ENCODE measurements at regions not wholly inside any gene's neighbourhood (a gene's known extent, or its start where the extent isn't known, plus 50 kb on each side); places are given as distances from the start of the nearest gene placed in this dataset.

- Histone ChIP-seq H3K9me3 (ENCODE audit: control insufficient read depth in 2 of 2, low read length in 2 of 2) (no peaks in the 10 kb centered on the region), H3K36me3 (ENCODE audit: control insufficient read depth in 2 of 2, insufficient read depth in 2 of 2, low read length in 2 of 2) (no peaks in the 10 kb centered on the region), H3K27me3 (ENCODE audit: control insufficient read depth in 2 of 2, insufficient read depth in 2 of 2, low read length in 2 of 2) (peaks cover 0 to 4% of the 10 kb centered on the region in 2 donors), H3K4me1 (ENCODE audit: control insufficient read depth in 2 of 2, insufficient read depth in 2 of 2, low read length in 2 of 2) (no peaks in the 10 kb centered on the region), H3K27ac (ENCODE audit: low read depth in 2 of 2, low read length in 2 of 2) (no peak overlapping the region), H3K4me3 (ENCODE audit: low read length in 2 of 2) (no peak overlapping the region), H3K9ac (ENCODE audit: low read depth in 1 of 2, low read length in 2 of 2) (no peak overlapping the region)
Measured at GRCh38 chr3:66592016-66592761, 91.4 kb upstream of the LRIG1 start.

- no peak overlapping the region for H3K4me3 ChIP-seq (ENCODE audit: low read length in 2 of 2)
- H3K27me3 ChIP-seq (ENCODE audit: control insufficient read depth in 2 of 2, insufficient read depth in 2 of 2, low read length in 2 of 2) = peaks cover 0 to 4% of the 10 kb centered on the region in 2 donors
- H3K9me3 ChIP-seq (ENCODE audit: control insufficient read depth in 2 of 2, low read length in 2 of 2) = no peaks in the 10 kb centered on the region
- no peak overlapping the region for H3K9ac ChIP-seq (ENCODE audit: low read depth in 1 of 2, low read length in 2 of 2)
- no peak overlapping the region for H3K27ac ChIP-seq (ENCODE audit: low read depth in 2 of 2, low read length in 2 of 2)
- H3K36me3 ChIP-seq (ENCODE audit: control insufficient read depth in 2 of 2, insufficient read depth in 2 of 2, low read length in 2 of 2) = no peaks in the 10 kb centered on the region
- no peaks in the 10 kb centered on the region for H3K4me1 ChIP-seq (ENCODE audit: control insufficient read depth in 2 of 2, insufficient read depth in 2 of 2, low read length in 2 of 2)
Measured at GRCh38 chr3:66592927-66593625, 92.3 kb upstream of the LRIG1 start.

- no peaks in the 10 kb centered on the region for H3K4me1 ChIP-seq (ENCODE audit: control insufficient read depth in 2 of 2, insufficient read depth in 2 of 2, low read length in 2 of 2)
- no peaks in the 10 kb centered on the region for H3K36me3 ChIP-seq (ENCODE audit: control insufficient read depth in 2 of 2, insufficient read depth in 2 of 2, low read length in 2 of 2)
- H3K27me3 ChIP-seq (ENCODE audit: control insufficient read depth in 2 of 2, insufficient read depth in 2 of 2, low read length in 2 of 2) = peaks cover 0 to 4% of the 10 kb centered on the region in 2 donors
- H3K9me3 ChIP-seq (ENCODE audit: control insufficient read depth in 2 of 2, low read length in 2 of 2) = no peaks in the 10 kb centered on the region
- no peak overlapping the region for H3K27ac ChIP-seq (ENCODE audit: low read depth in 2 of 2, low read length in 2 of 2)
- no peak overlapping the region for H3K4me3 ChIP-seq (ENCODE audit: low read length in 2 of 2)
- H3K9ac ChIP-seq (ENCODE audit: low read depth in 1 of 2, low read length in 2 of 2) = no peak overlapping the region
Measured at GRCh38 chr3:66593978-66594377, 93.2 kb upstream of the LRIG1 start.

GRCh38 chr3:66597308-66597863, 96.6 kb upstream of the LRIG1 start:
- no peak overlapping the region for H3K27ac ChIP-seq (ENCODE audit: low read depth in 2 of 2, low read length in 2 of 2)
- no peaks in the 10 kb centered on the region for H3K36me3 ChIP-seq (ENCODE audit: control insufficient read depth in 2 of 2, insufficient read depth in 2 of 2, low read length in 2 of 2)
- no peak overlapping the region for H3K9ac ChIP-seq (ENCODE audit: low read depth in 1 of 2, low read length in 2 of 2)
- H3K27me3 ChIP-seq (ENCODE audit: control insufficient read depth in 2 of 2, insufficient read depth in 2 of 2, low read length in 2 of 2) = peaks cover 0 to 4% of the 10 kb centered on the region in 2 donors
- no peaks in the 10 kb centered on the region for H3K9me3 ChIP-seq (ENCODE audit: control insufficient read depth in 2 of 2, low read length in 2 of 2)
- no peak overlapping the region for H3K4me3 ChIP-seq (ENCODE audit: low read length in 2 of 2)
- H3K4me1 ChIP-seq (ENCODE audit: control insufficient read depth in 2 of 2, insufficient read depth in 2 of 2, low read length in 2 of 2) = no peaks in the 10 kb centered on the region

GRCh38 chr3:66598168-66598567, 97.3 kb upstream of the LRIG1 start:
- H3K4me1 ChIP-seq (ENCODE audit: control insufficient read depth in 2 of 2, insufficient read depth in 2 of 2, low read length in 2 of 2) = peaks cover 0 to 4% of the 10 kb centered on the region in 2 donors
- H3K9me3 ChIP-seq (ENCODE audit: control insufficient read depth in 2 of 2, low read length in 2 of 2) = no peaks in the 10 kb centered on the region
- peaks cover 0 to under 1% of the 10 kb centered on the region in 2 donors for H3K27me3 ChIP-seq (ENCODE audit: control insufficient read depth in 2 of 2, insufficient read depth in 2 of 2, low read length in 2 of 2)
- H3K27ac ChIP-seq (ENCODE audit: low read depth in 2 of 2, low read length in 2 of 2) = no peak overlapping the region
- no peak overlapping the region for H3K4me3 ChIP-seq (ENCODE audit: low read length in 2 of 2)
- H3K36me3 ChIP-seq (ENCODE audit: control insufficient read depth in 2 of 2, insufficient read depth in 2 of 2, low read length in 2 of 2) = no peaks in the 10 kb centered on the region
- no peak overlapping the region for H3K9ac ChIP-seq (ENCODE audit: low read depth in 1 of 2, low read length in 2 of 2)

- H3K4me3 ChIP-seq (ENCODE audit: low read length in 2 of 2) = no peak overlapping the region
- H3K36me3 ChIP-seq (ENCODE audit: control insufficient read depth in 2 of 2, insufficient read depth in 2 of 2, low read length in 2 of 2) = no peaks in the 10 kb centered on the region
- H3K27ac ChIP-seq (ENCODE audit: low read depth in 2 of 2, low read length in 2 of 2) = no peak overlapping the region
- H3K4me1 ChIP-seq (ENCODE audit: control insufficient read depth in 2 of 2, insufficient read depth in 2 of 2, low read length in 2 of 2) = peaks cover 0 to 5% of the 10 kb centered on the region in 2 donors
- H3K9me3 ChIP-seq (ENCODE audit: control insufficient read depth in 2 of 2, low read length in 2 of 2) = no peaks in the 10 kb centered on the region
- H3K27me3 ChIP-seq (ENCODE audit: control insufficient read depth in 2 of 2, insufficient read depth in 2 of 2, low read length in 2 of 2) = no peaks in the 10 kb centered on the region
- H3K9ac ChIP-seq (ENCODE audit: low read depth in 1 of 2, low read length in 2 of 2) = no peak overlapping the region
Measured at GRCh38 chr3:66602237-66602636, 101.4 kb upstream of the LRIG1 start.

- Histone ChIP-seq H3K36me3 (ENCODE audit: control insufficient read depth in 2 of 2, insufficient read depth in 2 of 2, low read length in 2 of 2) (no peaks in the 10 kb centered on the region), H3K27me3 (ENCODE audit: control insufficient read depth in 2 of 2, insufficient read depth in 2 of 2, low read length in 2 of 2) (no peaks in the 10 kb centered on the region), H3K9ac (ENCODE audit: low read depth in 1 of 2, low read length in 2 of 2) (no peak overlapping the region), H3K9me3 (ENCODE audit: control insufficient read depth in 2 of 2, low read length in 2 of 2) (no peaks in the 10 kb centered on the region), H3K27ac (ENCODE audit: low read depth in 2 of 2, low read length in 2 of 2) (no peak overlapping the region), H3K4me1 (ENCODE audit: control insufficient read depth in 2 of 2, insufficient read depth in 2 of 2, low read length in 2 of 2) (peaks cover 0 to 5% of the 10 kb centered on the region in 2 donors), H3K4me3 (ENCODE audit: low read length in 2 of 2) (no peak overlapping the region)
Measured at GRCh38 chr3:66602691-66603090, 101.9 kb upstream of the LRIG1 start.

- no peaks in the 10 kb centered on the region for H3K36me3 ChIP-seq (ENCODE audit: control insufficient read depth in 2 of 2, insufficient read depth in 2 of 2, low read length in 2 of 2)
- H3K9ac ChIP-seq (ENCODE audit: low read depth in 1 of 2, low read length in 2 of 2) = no peak overlapping the region
- H3K9me3 ChIP-seq (ENCODE audit: control insufficient read depth in 2 of 2, low read length in 2 of 2) = no peaks in the 10 kb centered on the region
- peaks cover 0 to 5% of the 10 kb centered on the region in 2 donors for H3K4me1 ChIP-seq (ENCODE audit: control insufficient read depth in 2 of 2, insufficient read depth in 2 of 2, low read length in 2 of 2)
- H3K4me3 ChIP-seq (ENCODE audit: low read length in 2 of 2) = no peak overlapping the region
- H3K27me3 ChIP-seq (ENCODE audit: control insufficient read depth in 2 of 2, insufficient read depth in 2 of 2, low read length in 2 of 2) = no peaks in the 10 kb centered on the region
- H3K27ac ChIP-seq (ENCODE audit: low read depth in 2 of 2, low read length in 2 of 2) = no peak overlapping the region
Measured at GRCh38 chr3:66603151-66603611, 102.4 kb upstream of the LRIG1 start.

GRCh38 chr3:66604481-66604880, 103.7 kb upstream of the LRIG1 start:
- H3K9ac ChIP-seq (ENCODE audit: low read depth in 1 of 2, low read length in 2 of 2) = no peak overlapping the region
- no peak overlapping the region for H3K27ac ChIP-seq (ENCODE audit: low read depth in 2 of 2, low read length in 2 of 2)
- H3K4me1 ChIP-seq (ENCODE audit: control insufficient read depth in 2 of 2, insufficient read depth in 2 of 2, low read length in 2 of 2) = peaks cover 0 to 5% of the 10 kb centered on the region in 2 donors
- no peak overlapping the region for H3K4me3 ChIP-seq (ENCODE audit: low read length in 2 of 2)
- no peaks in the 10 kb centered on the region for H3K9me3 ChIP-seq (ENCODE audit: control insufficient read depth in 2 of 2, low read length in 2 of 2)
- H3K27me3 ChIP-seq (ENCODE audit: control insufficient read depth in 2 of 2, insufficient read depth in 2 of 2, low read length in 2 of 2) = no peaks in the 10 kb centered on the region
- H3K36me3 ChIP-seq (ENCODE audit: control insufficient read depth in 2 of 2, insufficient read depth in 2 of 2, low read length in 2 of 2) = no peaks in the 10 kb centered on the region

- Histone ChIP-seq H3K36me3 (ENCODE audit: control insufficient read depth in 2 of 2, insufficient read depth in 2 of 2, low read length in 2 of 2) (no peaks in the 10 kb centered on the region), H3K27me3 (ENCODE audit: control insufficient read depth in 2 of 2, insufficient read depth in 2 of 2, low read length in 2 of 2) (no peaks in the 10 kb centered on the region), H3K9me3 (ENCODE audit: control insufficient read depth in 2 of 2, low read length in 2 of 2) (no peaks in the 10 kb centered on the region), H3K4me1 (ENCODE audit: control insufficient read depth in 2 of 2, insufficient read depth in 2 of 2, low read length in 2 of 2) (peaks cover 0 to 5% of the 10 kb centered on the region in 2 donors), H3K27ac (ENCODE audit: low read depth in 2 of 2, low read length in 2 of 2) (no peak overlapping the region), H3K9ac (ENCODE audit: low read depth in 1 of 2, low read length in 2 of 2) (no peak overlapping the region), H3K4me3 (ENCODE audit: low read length in 2 of 2) (no peak overlapping the region)
Measured at GRCh38 chr3:66606126-66606525, 105.3 kb upstream of the LRIG1 start.
